Upper lobe of right lung (tissue), 1 donor: ENCODE measurements at regions not wholly inside any gene's neighbourhood (a gene's known extent, or its start where the extent isn't known, plus 50 kb on each side); places are given as distances from the start of the nearest gene placed in this dataset.

Experiments
- ATAC-seq: fragments of 200-7000 bp; cut with Tn5 transposase; one replicate; pipeline ENCODE4 v1.9.1; 2020; ENCODE audit warnings: mild to moderate bottlenecking, moderate library complexity
- DNase-seq: peaks from one replicate; pipeline ENCODE4 v3.0.0-alpha.2; 2020
- H3K27ac ChIP-seq: fragments of 200-600 bp; one replicate; pipeline ENCODE4 v1.8.0; 2022
- H3K27me3 ChIP-seq: fragments of 200-600 bp; one replicate; pipeline ENCODE4 v1.8.0; 2022; ENCODE audit warnings: mild to moderate bottlenecking
- H3K36me3 ChIP-seq: fragments of 200-600 bp; one replicate; pipeline ENCODE4 v1.8.0; 2022
- H3K4me1 ChIP-seq: fragments of 200-600 bp; one replicate; pipeline ENCODE4 v1.8.0; 2022
- H3K4me3 ChIP-seq: fragments of 200-600 bp; one replicate; pipeline ENCODE4 v1.8.0; 2022; ENCODE audit warnings: mild to moderate bottlenecking
- H3K9me3 ChIP-seq: fragments of 200-600 bp; one replicate; pipeline ENCODE4 v1.8.0; 2022
- intact Hi-C: fragments of 100-400 bp; cut with DNase I; formaldehyde crosslinking; loops from one replicate; pipeline ENCODE4 v1.11.0; 2022
- TF ChIP-seq, protein P1 (sequence below): fragments of 200-600 bp; IDR thresholded peaks from one replicate; pipeline ENCODE4 v1.8.0; 2022; ENCODE audit warnings: antibody characterized with exemption
- donor health status: DM: no; HTN: yes; CAD: no; lungs with severe emphysema.

DNA sequence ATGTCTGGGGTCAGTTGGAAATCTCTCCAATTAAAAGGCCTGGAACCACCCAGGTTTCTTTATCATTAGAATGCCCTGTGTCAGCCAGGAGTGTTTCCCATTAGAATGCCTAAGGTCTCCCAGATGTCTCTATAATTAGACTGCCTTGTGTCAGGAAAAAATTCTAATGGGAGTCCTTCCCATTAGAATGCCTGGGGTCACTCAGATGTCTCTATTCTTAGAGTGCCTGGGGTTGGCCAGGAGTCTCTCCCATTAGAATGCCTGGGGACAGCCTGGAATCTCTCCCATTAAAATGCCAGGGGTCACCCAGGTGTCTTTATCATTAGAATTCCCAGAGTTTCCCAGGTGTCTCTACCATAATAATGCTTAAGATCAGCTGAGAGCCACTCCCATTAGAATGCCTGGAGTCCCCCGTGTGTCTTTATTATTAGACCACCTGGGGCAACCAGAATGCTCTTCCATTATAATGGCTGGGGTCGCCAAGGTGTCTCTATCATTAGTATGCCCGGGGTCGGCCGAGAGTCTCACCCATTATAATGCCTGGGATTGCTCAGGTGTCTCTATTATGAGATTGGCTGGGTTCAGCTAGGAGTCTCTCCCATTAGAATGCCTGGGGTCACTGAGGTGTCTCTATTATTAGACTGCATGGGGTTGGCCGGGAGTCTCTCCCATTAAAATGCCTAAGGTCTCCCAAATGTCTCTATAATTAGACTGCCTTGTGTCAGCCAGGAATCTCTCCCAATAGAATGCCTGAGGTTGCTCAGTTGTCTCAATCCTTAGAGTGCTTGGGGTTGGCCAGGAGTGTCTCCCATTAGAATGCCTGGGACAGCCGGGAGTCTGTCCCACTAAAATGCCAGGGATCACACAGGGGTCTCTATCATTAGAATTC, 2254.6 kb downstream of the TP53TG3F start:
- Histone ChIP-seq H3K36me3 (no peaks in the 10 kb centered on the region), H3K4me1 (no peaks in the 10 kb centered on the region), H3K27ac (no peak overlapping the region), H3K27me3 (no peaks in the 10 kb centered on the region), H3K4me3 (no peak overlapping the region), H3K9me3 (peaks cover 13% of the 10 kb centered on the region)
- TF ChIP-seq, protein P1, sequence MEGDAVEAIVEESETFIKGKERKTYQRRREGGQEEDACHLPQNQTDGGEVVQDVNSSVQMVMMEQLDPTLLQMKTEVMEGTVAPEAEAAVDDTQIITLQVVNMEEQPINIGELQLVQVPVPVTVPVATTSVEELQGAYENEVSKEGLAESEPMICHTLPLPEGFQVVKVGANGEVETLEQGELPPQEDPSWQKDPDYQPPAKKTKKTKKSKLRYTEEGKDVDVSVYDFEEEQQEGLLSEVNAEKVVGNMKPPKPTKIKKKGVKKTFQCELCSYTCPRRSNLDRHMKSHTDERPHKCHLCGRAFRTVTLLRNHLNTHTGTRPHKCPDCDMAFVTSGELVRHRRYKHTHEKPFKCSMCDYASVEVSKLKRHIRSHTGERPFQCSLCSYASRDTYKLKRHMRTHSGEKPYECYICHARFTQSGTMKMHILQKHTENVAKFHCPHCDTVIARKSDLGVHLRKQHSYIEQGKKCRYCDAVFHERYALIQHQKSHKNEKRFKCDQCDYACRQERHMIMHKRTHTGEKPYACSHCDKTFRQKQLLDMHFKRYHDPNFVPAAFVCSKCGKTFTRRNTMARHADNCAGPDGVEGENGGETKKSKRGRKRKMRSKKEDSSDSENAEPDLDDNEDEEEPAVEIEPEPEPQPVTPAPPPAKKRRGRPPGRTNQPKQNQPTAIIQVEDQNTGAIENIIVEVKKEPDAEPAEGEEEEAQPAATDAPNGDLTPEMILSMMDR = no peak
- intact Hi-C loops = no loop called here
- no peak for ATAC-seq
- no peak for DNase-seq

DNA sequence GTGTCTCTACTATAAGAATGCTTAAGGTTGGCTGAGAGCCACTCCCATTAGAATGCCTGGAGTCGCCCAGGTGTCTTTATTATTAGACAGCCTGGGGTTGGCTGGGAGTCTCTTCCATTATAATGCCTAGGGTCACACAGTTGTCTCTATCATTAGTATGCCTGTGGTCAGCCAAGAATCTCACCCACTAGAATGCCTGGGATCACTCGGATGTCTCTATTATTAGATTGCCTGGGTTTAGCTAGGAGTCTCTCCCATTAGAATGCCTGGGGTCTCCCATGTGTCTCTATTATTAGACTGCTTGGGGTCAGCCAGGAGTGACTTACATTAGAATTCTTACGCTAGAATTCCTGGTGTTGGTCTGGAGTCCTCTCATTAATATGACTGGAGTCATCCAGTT, 2255.3 kb downstream of the TP53TG3F start:
- no peaks in the 10 kb centered on the region for H3K27me3 ChIP-seq
- DNase-seq = no peak

DNA sequence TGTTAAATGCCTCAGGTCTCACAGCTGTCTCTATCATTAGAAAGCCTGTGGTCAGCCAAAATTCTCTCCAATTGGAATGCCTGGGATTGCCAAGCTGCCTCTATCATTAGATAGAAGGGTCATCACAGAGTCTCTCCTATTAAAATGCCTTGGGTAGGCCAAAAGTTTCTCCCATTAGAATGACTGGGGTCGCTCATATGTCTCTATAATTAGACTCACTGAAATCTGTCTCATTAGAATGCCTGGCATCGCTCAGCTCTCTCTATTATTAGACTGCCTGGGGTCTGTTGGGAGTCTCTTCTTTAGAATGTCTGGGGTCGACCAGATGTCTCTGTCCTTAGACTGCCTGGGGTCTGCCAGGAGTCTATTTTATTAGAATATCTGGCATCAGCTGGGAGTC, 2265.1 kb downstream of the TP53TG3F start:
- intact Hi-C loops = no loop called here
- Histone ChIP-seq H3K4me3 (no peak overlapping the region), H3K36me3 (no peaks in the 10 kb centered on the region), H3K27me3 (no peaks in the 10 kb centered on the region), H3K9me3 (peaks cover 3% of the 10 kb centered on the region), H3K27ac (no peak overlapping the region), H3K4me1 (no peaks in the 10 kb centered on the region)
- ATAC-seq (no peak), DNase-seq (no peak)
- TF ChIP-seq, protein P1 = no peak

More for the DNA sequence above, 2255.3 kb downstream of the TP53TG3F start:
- no peaks in the 10 kb centered on the region for H3K36me3 ChIP-seq
- peaks cover 13% of the 10 kb centered on the region for H3K9me3 ChIP-seq
- no peaks in the 10 kb centered on the region for H3K4me1 ChIP-seq
- TF ChIP-seq, protein P1 = no peak
- no peak overlapping the region for H3K27ac ChIP-seq
- intact Hi-C loops = no loop called here
- no peak for ATAC-seq
- H3K4me3 ChIP-seq = no peak overlapping the region

DNA sequence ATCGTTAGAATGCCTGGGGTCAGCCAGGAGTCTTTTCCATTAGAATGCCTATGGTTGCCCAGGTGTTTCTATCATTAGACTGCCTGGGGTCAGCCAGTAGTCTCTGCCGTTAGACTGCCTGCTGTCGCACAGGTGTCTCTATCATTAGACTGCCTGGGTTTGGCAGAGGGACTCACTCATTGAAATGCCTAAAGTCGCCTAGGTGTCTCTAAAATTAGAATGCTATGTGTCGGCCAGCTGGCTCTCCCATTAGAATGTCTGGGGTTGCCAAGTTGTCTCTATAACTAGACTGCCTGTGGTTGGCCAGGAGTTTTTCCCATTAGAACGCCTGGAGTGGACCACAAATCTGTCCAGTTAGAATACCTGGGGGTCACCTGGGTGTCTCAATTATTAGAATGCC, 2266.5 kb downstream of the TP53TG3F start:
- no peaks in the 10 kb centered on the region for H3K27me3 ChIP-seq
- intact Hi-C loops = no loop called here
- H3K4me1 ChIP-seq = no peaks in the 10 kb centered on the region
- no peaks in the 10 kb centered on the region for H3K36me3 ChIP-seq
- H3K4me3 ChIP-seq = no peak overlapping the region
- TF ChIP-seq, protein P1 = no peak
- H3K27ac ChIP-seq = no peak overlapping the region
- ATAC-seq (no peak), DNase-seq (no peak)
- peaks cover 3% of the 10 kb centered on the region for H3K9me3 ChIP-seq

DNA sequence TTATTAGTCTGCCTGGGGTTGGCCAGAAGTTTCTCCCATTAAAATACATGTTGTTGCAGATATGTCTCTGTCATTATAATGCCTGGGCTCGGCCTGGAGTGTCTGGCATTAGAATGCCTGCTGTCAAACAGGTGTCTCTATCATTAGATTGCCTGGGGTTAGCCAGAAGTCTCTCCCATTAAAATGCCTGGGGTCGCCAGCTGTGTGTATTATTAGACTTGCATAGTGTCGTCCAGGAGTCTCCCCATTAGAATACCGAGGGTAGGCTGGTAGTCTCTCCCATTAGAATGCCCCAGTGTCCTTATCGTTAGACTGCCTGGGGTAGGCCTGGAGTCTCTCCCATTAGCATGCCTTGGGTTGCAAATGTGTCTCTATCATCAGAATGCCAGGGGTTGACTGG, 2270.8 kb downstream of the TP53TG3F start:
- Histone ChIP-seq H3K4me3 (no peak overlapping the region), H3K9me3 (peaks cover 3% of the 10 kb centered on the region), H3K36me3 (no peaks in the 10 kb centered on the region), H3K4me1 (no peaks in the 10 kb centered on the region), H3K27me3 (no peaks in the 10 kb centered on the region), H3K27ac (no peak overlapping the region)
- intact Hi-C loops = loop anchor here (10.0 kb wide), 1 partner anchor 55 kb away; no protein-coding TSS in a partner anchor
- TF ChIP-seq, protein P1 = no peak
- ATAC-seq (no peak), DNase-seq (no peak)
